Body of pancreas (tissue), 4 donors: ENCODE measurements at regions not wholly inside any gene's neighbourhood (a gene's known extent, or its start where the extent isn't known, plus 50 kb on each side); places are given as distances from the start of the nearest gene placed in this dataset.

Source experiments
- CTCF ChIP-seq, 7 experiments: fragments of 450-650 bp in 4 of 7; fragments of 200-600 bp in 3 of 7; sonication (generic) in 3 of 7; IDR thresholded peaks; one replicate each; pipeline ENCODE4 v1.5.1; 2016 to 2019; ENCODE audit warnings: antibody characterized with exemption in 7 of 7
- POLR2A ChIP-seq, 3 donors: fragments of 450-650 bp; IDR thresholded peaks; one replicate each; pipeline ENCODE4 v1.6.1; 2016; ENCODE audit warnings: antibody characterized with exemption in 3 of 3, mild to moderate bottlenecking in 2 of 3

- TF ChIP-seq CTCF (IDR thresholded peaks at IDR 0.05) = no peak
- TF ChIP-seq POLR2A (IDR thresholded peaks at IDR 0.05) = no peak
Observed at GRCh38 chr15:77737238-77738037, 104.7 kb upstream of the LINGO1 start.
